ENCODE measurements at regions not wholly inside any gene's neighbourhood (a gene's known extent, or its start where the extent isn't known, plus 50 kb on each side); places are given as distances from the start of the nearest gene placed in this dataset.

- no peak for DNase-seq
These were observed 50.5 kb upstream of the DLX2 start for GRCh38 chr2:172153156-172153555.

- DNase-seq, result no peak
These were observed 51.1 kb upstream of the DLX2 start for GRCh38 chr2:172153757-172154156.

- no peak for DNase-seq
These were observed 53.1 kb upstream of the DLX2 start for GRCh38 chr2:172155752-172156151.

- no peak for DNase-seq
These were observed 58.1 kb upstream of the DLX2 start for GRCh38 chr2:172160839-172161238.

GRCh38 chr2:172162225-172162733, 59.6 kb upstream of the DLX2 start:
- DNase-seq, result no peak

- no peak for DNase-seq
These were observed 60.1 kb upstream of the DLX2 start for GRCh38 chr2:172162739-172163336.

- no peak for DNase-seq
These were observed 66.2 kb upstream of the DLX2 start for GRCh38 chr2:172168917-172169346.

GRCh38 chr2:172169611-172170010, 66.9 kb upstream of the DLX2 start:
- no peak for DNase-seq

- DNase-seq, result peak; percentile 89
These were observed 69.9 kb upstream of the DLX2 start for GRCh38 chr2:172172513-172173173.

- DNase-seq, result no peak
These were observed 70.5 kb upstream of the DLX2 start for GRCh38 chr2:172173174-172173706.

GRCh38 chr2:172177581-172177980, 74.9 kb upstream of the DLX2 start:
- no peak for DNase-seq

- no peak for DNase-seq
These were observed 75.3 kb upstream of the DLX2 start for GRCh38 chr2:172177996-172178395.

GRCh38 chr2:172179045-172179701, 76.5 kb upstream of the DLX2 start:
- DNase-seq, result no peak

- DNase-seq, result no peak
These were observed 79.1 kb upstream of the DLX2 start for GRCh38 chr2:172181840-172182239.

- DNase-seq, result no peak
These were observed 79.9 kb upstream of the DLX2 start for GRCh38 chr2:172182624-172183023.

- no peak for DNase-seq
These were observed 90.8 kb upstream of the DLX2 start for GRCh38 chr2:172193331-172194089.

- no peak for DNase-seq
These were observed 93.2 kb upstream of the DLX2 start for GRCh38 chr2:172195836-172196376.

GRCh38 chr2:172196768-172197431, 94.2 kb upstream of the DLX2 start:
- DNase-seq, result no peak

- no peak for DNase-seq
These were observed 95.7 kb upstream of the DLX2 start for GRCh38 chr2:172198361-172198760.

GRCh38 chr2:172198908-172199307, 96.2 kb upstream of the DLX2 start:
- no peak for DNase-seq

GRCh38 chr2:172200495-172201085, 97.9 kb upstream of the DLX2 start:
- DNase-seq, result no peak

- DNase-seq, result no peak
These were observed 101.6 kb upstream of the DLX2 start for GRCh38 chr2:172204309-172204708.
